NCI-H1417 treated with DMSO at 0.1 percent for 48 hours (cell line): ENCODE measurements at regions not wholly inside any gene's neighbourhood (a gene's known extent, or its start where the extent isn't known, plus 50 kb on each side); places are given as distances from the start of the nearest gene placed in this dataset.

Experiments used
- DNase-seq: peaks from one replicate; lab custom pipeline; 2025; lab: John Stamatoyannopoulos, UW

- no peak for DNase-seq
Measured at GRCh38 chr4:171759274-171759673, 53.9 kb upstream of the GALNTL6 start.

GRCh38 chr4:171751538-171751937 is 61.7 kb upstream of the GALNTL6 start:
- no peak for DNase-seq

GRCh38 chr4:171746418-171746817 is 66.8 kb upstream of the GALNTL6 start:
- DNase-seq: no peak

- DNase-seq: no peak
Measured at GRCh38 chr4:171742436-171742835, 70.8 kb upstream of the GALNTL6 start.

GRCh38 chr4:171727185-171727584 is 86.0 kb upstream of the GALNTL6 start:
- DNase-seq: no peak

- DNase-seq: no peak
Measured at GRCh38 chr4:171721937-171722336, 91.3 kb upstream of the GALNTL6 start.

- no peak for DNase-seq
Measured at GRCh38 chr4:171719691-171720090, 93.5 kb upstream of the GALNTL6 start.

- no peak for DNase-seq
Measured at GRCh38 chr4:171718665-171719064, 94.5 kb upstream of the GALNTL6 start.

GRCh38 chr4:171718069-171718468 is 95.1 kb upstream of the GALNTL6 start:
- DNase-seq: no peak

- no peak for DNase-seq
Measured at GRCh38 chr4:171717231-171717741, 95.9 kb upstream of the GALNTL6 start.

GRCh38 chr4:171715973-171716372 is 97.2 kb upstream of the GALNTL6 start:
- no peak for DNase-seq

- DNase-seq: no peak
Measured at GRCh38 chr4:171714791-171715454, 98.3 kb upstream of the GALNTL6 start.

- DNase-seq: peak; percentile 24
Measured at GRCh38 chr4:171710743-171711142, 102.5 kb upstream of the GALNTL6 start.

- no peak for DNase-seq
Measured at GRCh38 chr4:171676555-171677215, 136.5 kb upstream of the GALNTL6 start.

- DNase-seq: no peak
Measured at GRCh38 chr4:171674781-171675180, 138.4 kb upstream of the GALNTL6 start.

GRCh38 chr4:171668403-171668802 is 144.8 kb upstream of the GALNTL6 start:
- DNase-seq: no peak

- DNase-seq: no peak
Measured at GRCh38 chr4:171667906-171668305, 145.3 kb upstream of the GALNTL6 start.

- DNase-seq: no peak
Measured at GRCh38 chr4:171651071-171651470, 162.1 kb upstream of the GALNTL6 start.

GRCh38 chr4:171650543-171650942 is 162.7 kb upstream of the GALNTL6 start:
- no peak for DNase-seq

- no peak for DNase-seq
Measured at GRCh38 chr4:171648926-171649325, 164.3 kb upstream of the GALNTL6 start.

GRCh38 chr4:171646984-171647383 is 166.2 kb upstream of the GALNTL6 start:
- no peak for DNase-seq

- DNase-seq: no peak
Measured at GRCh38 chr4:171644430-171645057, 168.7 kb upstream of the GALNTL6 start.

- no peak for DNase-seq
Measured at GRCh38 chr4:171639540-171639939, 173.7 kb upstream of the GALNTL6 start.
